Epithelial cell of esophagus (primary cell): ENCODE measurements at regions not wholly inside any gene's neighbourhood (a gene's known extent, or its start where the extent isn't known, plus 50 kb on each side); places are given as distances from the start of the nearest gene placed in this dataset.

Experiments used
- DNase-seq: peaks from one replicate; pipeline ENCODE4 v3.0.0; 2010; ENCODE audit warnings: low read depth
- H3K4me3 ChIP-seq: 2 replicates; pipeline ENCODE4 v1.5.1; 2011; ENCODE audit warnings: mild to moderate bottlenecking, low read length, control low read depth
- TF ChIP-seq, protein P1 (sequence below): IDR thresholded peaks from 2 replicates; pipeline ENCODE4 v1.5.1; 2011; ENCODE audit warnings: low read depth, mild to moderate bottlenecking, low read length, control low read depth, inconsistent platforms; ENCODE audit not compliant: insufficient read depth; ENCODE audit errors: missing control alignments

DNA sequence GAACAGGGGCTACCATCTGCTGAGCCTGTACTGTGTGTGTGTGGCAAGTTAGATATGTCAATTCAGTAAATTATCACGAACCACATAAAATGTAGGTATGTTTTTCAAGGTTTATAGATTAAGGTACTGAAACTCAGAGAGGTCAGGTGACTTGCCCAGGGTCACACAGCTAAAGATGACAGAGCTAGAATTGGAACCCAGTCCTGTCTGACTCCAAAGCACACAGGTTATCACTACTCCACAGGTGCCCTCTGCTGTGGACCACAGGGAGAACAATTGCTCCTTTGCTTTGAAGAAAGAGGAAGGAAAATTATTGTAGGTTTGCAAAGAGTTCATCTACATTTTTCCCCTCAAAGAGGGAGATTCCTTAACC is 229.7 kb upstream of the AGAP1 start:
- H3K4me3 ChIP-seq, result no peak overlapping the region
- TF ChIP-seq, protein P1, sequence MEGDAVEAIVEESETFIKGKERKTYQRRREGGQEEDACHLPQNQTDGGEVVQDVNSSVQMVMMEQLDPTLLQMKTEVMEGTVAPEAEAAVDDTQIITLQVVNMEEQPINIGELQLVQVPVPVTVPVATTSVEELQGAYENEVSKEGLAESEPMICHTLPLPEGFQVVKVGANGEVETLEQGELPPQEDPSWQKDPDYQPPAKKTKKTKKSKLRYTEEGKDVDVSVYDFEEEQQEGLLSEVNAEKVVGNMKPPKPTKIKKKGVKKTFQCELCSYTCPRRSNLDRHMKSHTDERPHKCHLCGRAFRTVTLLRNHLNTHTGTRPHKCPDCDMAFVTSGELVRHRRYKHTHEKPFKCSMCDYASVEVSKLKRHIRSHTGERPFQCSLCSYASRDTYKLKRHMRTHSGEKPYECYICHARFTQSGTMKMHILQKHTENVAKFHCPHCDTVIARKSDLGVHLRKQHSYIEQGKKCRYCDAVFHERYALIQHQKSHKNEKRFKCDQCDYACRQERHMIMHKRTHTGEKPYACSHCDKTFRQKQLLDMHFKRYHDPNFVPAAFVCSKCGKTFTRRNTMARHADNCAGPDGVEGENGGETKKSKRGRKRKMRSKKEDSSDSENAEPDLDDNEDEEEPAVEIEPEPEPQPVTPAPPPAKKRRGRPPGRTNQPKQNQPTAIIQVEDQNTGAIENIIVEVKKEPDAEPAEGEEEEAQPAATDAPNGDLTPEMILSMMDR, result no peak

DNA sequence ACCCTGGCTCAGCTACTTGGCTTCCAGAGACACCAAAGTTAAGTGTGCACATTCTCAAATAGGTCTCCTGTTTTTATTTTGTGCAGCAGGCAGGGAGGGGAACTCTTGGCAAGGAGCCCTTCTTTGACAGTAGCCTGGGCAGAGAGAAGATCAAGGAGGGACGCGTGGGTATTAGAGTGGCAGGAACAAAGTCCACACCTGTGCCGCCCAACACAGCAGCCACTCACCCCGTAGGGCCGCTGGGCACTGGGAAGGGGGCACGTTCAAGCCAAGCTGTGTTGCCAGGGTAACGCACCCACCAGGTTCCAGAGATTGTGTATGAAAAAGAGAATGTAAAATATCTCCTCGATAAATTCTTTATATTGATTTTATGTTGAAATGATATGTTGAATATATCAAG is 229.3 kb upstream of the AGAP1 start:
- no peak for DNase-seq
- no peak overlapping the region for H3K4me3 ChIP-seq
- TF ChIP-seq, protein P1, result no peak

More for the DNA sequence above, 229.7 kb upstream of the AGAP1 start:
- no peak for DNase-seq

DNA sequence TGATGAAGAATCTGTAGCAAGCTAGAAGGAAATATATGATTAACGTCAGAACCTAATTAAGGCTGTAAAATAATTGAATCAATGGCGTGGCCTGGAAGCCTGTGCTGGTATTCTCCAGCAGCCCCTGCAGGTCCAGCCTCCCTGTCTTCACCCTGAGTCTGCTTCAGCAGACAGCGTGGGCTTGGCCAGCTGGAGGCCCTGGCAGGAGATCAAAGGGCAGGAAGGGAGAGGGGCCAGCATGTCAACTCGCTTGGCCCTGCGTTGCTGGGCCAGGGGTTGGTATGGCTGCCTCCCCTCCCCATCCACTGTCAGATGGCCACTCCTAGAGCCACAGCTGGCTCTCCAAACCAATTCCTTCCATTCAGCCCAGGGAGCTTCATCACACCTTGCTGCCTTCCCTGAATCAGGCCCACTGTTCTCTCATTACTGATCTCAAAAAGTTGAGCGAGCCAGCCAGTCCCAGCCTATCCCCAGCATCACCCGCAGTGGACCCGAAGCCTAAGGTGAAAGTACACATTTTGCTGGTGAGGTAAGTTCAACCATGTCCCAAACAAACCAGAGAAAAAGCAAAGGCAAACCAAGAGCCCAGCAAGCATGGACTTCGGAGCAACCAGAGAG is 228.4 kb upstream of the AGAP1 start:
- TF ChIP-seq, protein P1, result no peak
- no peak overlapping the region for H3K4me3 ChIP-seq
- no peak for DNase-seq

DNA sequence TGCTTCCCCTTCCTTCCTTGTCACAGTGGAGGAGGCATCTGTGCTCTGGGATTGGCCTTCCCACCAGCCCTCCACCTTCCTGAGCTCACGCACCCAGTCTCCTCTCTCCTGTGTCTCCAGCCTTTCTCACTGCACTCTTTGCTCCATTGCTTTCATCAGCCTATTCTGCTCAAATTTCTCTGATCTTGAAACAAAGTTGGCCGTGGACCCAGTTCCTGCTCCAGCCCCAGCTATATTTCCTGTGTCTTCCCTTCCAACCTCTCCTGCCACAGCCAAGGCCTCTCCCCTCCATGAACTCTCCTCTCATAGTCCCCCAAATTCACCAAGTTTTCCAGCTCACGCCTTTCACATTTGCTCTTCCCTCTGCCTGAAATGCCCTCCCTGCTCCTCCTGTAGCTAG is 226.6 kb upstream of the AGAP1 start:
- TF ChIP-seq, protein P1, result no peak
- DNase-seq, result no peak
- H3K4me3 ChIP-seq, result no peak overlapping the region

DNA sequence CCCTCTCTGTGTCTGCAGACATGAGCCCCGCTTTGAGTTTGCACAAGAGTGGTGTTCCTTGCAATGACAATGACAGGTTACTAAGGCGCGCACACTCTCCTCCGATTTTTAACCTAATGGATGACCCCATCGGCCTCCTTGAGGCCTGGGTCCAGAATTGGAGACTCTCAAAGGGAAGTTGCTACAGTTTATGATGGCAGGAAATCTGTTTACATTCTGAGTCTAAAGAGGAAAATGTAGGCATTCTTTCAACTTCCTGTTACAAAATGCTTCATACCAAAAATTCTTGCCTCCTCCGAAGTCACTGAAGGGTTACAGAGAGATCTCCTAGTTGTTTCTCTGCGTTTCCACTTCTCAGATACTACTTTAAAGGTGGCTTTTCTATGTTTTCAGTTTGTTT is 225.3 kb upstream of the AGAP1 start:
- TF ChIP-seq, protein P1, result no peak
- DNase-seq, result no peak
- no peak overlapping the region for H3K4me3 ChIP-seq

DNA sequence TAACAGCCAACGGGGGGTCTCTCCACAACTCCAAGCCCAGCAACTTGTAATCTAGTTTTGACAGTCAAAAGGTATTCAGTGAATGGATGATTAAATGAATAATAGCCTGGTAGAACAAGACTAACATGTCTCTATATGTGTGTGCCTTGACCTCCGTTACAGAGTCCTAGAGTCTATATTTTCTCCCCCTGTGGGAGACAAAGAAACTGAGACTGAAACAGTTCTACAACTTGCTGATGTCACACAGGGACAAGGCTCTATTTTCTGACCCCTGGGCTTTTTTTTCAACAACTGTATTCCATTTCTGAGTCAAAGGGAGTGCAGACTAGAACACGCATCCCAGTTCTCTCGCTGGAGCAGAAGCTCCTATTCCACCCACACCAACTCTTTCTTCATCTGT is 223.6 kb upstream of the AGAP1 start:
- no peak for DNase-seq
- TF ChIP-seq, protein P1, result no peak
- H3K4me3 ChIP-seq, result no peak overlapping the region

DNA sequence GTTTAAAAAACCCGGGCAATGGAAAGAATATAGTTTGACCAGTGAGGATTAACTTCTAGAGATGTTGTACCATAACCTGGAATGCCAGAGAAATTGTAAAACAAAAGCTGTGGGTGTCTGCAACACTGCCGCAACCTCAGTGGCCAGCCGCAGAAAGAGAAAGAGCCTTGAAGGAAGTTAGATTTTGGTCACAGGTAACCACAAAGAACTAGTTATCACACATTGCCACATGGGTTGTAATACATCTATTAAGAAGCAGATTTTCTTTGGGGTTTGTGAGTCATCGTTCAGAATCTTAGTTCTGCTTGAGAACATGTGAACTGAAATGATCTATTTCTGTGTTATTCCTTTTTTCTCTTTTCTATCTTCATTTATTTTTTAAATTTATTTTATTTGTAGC is 222.9 kb upstream of the AGAP1 start:
- DNase-seq, result peak; percentile 46
- no peak overlapping the region for H3K4me3 ChIP-seq
- TF ChIP-seq, protein P1, result no peak
